ENCODE measurements at regions not wholly inside any gene's neighbourhood (a gene's known extent, or its start where the extent isn't known, plus 50 kb on each side); places are given as distances from the start of the nearest gene placed in this dataset.
"Not testable (repeated sequence)": the region's sequence is repeated elsewhere in the genome, so short reads cannot be mapped to it uniquely, and the experiment has no call there.

DNA sequence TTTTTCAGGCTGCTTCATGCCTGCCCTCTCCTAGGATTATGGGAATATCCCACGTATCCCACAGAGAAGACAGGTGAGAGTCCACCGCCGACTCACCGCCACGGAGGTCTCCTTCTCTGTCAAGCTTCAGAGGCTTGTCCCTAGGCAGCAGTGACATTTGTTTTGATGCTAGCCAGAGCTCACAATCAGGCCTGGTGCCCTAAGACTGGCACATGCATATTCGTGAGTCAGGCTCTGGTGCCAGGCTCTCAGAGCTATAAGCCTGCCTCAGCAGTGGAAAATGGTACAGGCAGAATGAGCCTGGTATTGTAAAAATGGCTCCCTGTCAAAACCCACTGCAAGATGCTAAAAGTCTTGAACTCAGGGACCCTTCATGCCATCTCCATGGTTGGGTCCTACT is 65.5 kb downstream of the RBMY1A1 start:
- DNase-seq = peak in 1 of 56 donors; percentile 0

DNA sequence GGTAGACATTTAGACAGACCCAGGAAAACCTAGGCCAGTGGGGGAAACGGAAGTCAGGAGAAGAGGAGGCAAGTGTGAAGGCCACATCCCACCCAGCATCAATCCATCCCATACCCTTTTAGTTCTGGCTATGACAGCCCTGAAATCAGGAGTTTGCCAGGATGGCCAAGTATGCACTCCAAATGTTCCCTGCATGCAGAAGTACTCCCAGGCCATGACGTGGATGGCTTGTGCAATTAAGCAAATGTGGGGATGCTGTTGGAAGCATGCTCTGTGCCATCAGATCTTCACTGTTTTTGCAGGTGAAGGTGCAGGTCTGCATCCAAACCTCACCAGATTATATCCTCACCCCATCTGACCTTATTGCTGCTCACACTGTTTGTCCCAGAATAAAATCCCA is 66.8 kb downstream of the RBMY1A1 start:
- DNase-seq = no peak

DNA sequence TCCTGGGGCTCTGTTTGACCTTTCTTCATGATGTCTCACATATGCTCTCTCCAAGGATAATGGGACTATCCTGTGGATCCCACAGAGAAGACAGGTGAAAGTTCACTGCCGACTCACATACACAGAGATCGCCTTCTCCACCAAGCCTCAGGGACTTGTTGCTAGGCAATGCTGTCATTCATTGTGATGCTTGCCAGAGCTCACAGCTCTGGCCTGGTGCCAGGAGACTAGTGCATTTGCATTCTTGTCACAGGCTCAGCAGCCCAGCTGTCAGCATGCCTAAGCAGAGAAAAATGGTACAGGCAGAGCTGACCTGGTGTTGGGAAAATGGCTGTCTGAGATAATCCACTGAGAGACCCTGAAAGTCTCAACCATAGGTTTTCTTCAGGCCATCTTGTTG is 67.9 kb downstream of the RBMY1A1 start:
- peak in 33 of 56 donors; percentile 0 to 83 (median 46) for DNase-seq

DNA sequence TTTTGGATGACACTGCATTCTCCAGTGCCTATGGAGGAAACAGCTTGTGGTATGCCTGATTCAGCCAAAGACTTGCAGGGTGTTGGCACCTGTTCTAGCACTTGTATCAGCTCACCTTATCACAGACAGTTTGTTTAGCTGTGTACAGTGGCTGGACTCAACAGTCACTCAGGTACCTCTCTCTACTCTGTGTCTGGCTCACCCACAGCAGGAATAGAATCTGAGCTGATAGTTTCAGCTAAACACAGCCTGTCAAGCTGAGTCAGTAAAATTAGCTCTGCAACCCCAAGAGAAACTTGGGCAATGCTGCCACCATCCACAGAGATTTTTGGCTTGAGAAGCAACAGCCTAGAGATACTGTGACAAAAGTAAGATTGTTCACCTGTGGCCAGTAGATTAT is 101.5 kb downstream of the RBMY1A1 start:
- DNase-seq = peak in 1 of 56 donors; percentile 0

DNA sequence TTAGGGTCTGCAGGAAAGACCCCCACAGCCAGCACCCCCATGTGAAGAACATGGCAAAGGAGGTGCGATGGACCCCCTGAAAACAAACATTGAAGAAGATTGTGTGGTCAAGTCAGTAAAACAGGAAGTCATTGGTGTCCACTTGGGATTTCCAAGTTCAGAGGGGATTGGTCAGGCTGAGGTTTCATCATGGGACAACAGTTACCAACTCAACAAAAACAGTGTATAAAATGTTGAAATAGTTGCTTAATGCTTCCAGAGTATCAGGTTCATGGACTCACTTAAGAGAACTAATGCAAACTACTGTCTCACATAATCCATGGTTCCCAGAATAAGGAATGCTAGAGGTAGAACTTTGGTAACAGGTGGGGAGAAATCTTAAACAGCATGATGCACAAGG is 115.8 kb downstream of the RBMY1A1 start:
- DNase-seq = no peak

DNA sequence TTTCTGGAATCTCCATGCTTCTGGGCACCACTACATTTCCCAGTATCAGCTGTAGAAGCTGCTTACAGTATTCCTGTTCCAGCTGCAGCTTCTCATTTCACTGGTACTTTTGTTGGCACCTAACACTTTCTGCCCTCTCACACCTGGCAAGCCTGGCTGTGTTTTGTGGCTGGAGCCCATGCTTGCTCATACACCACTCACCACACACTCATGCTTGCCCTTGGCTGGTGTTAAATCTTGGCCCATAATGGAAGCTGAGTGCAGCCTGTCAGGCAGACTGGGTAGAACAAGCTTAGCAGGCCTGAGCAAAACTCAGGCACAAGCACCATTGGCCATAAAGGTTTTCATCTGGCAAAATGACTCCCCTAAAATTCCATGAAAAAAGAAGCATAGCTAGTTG is 124.4 kb downstream of the RBMY1A1 start:
- DNase-seq = not testable (repeated sequence)

DNA sequence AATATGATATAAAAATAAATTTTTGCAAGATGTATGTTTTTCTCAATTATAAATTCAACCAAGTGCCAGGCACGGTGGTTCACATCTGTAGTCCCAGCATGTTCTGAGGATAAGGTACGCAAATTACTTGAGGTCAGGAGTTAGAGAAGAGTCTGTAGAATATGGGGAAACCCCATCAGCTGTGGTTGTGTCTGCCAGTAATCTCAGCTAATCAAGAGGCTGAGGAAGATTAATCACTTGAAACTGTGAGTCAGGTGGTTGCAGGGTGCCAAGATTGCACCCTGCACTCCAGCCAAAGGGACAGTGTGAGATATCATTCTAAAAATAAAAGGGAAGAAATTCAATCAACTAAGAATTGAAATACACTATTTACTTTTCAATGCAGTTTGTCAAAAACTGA is 144.9 kb downstream of the RBMY1A1 start:
- not testable (repeated sequence) for DNase-seq

DNA sequence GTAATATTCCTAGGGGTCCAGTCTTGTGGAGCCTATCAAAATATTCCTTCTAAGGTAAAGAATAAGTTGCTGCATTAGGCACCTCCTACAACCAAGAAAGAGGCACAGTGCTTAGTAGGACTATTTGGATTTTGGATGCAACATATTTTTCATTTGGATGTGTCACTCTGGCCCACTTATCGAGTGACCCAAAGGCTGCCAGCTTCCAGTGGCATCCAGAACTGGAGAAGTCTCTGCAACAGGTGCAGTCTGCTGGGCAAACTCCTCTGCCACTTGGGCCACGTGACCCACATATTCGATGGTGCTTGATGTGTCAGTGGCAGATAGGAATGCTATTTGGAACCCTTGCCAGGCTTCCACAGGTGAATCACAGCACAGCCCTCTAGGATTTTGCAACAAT is 151.7 kb downstream of the RBMY1A1 start:
- DNase-seq = not testable (repeated sequence)

DNA sequence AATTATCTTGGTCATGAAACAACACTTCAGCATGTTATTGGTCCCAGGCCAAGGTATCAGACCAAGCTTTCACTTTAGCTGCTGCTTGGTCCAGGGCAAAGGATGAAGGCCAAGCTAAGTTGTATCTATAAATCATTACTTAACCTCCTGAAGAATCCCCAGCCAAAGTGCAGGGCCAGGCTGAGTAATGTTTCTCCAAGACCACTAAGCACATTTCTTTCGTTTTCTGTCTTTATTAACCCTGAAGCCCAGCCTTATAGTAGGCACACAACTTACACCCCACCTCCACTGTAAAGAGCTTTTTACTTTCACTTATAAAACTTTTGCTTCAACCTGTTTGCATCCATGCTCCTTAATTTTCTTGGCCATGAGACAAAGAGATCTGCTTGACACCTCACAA is 167.3 kb downstream of the RBMY1A1 start:
- DNase-seq = not testable (repeated sequence)

DNA sequence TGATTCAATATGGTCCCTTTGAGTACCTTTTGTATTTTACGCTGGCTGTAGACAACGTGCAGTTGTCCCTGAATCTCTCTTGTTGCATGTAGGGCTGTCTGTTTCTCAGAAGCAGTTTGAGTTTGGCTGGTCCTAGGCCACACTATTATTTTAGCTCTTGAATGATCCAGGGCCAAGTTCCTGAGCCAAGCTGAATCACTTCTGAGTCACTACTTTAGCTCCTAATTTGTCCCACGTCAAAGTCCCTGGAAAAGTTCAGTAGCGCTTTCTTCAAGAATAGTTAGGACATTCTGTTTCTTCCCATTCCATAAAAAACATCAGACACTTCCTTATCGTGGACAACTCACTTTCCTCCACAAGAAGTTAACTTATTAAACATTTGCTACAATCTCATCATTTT is 168.2 kb downstream of the RBMY1A1 start:
- peak in 2 of 56 donors; percentile 0 for DNase-seq

DNA sequence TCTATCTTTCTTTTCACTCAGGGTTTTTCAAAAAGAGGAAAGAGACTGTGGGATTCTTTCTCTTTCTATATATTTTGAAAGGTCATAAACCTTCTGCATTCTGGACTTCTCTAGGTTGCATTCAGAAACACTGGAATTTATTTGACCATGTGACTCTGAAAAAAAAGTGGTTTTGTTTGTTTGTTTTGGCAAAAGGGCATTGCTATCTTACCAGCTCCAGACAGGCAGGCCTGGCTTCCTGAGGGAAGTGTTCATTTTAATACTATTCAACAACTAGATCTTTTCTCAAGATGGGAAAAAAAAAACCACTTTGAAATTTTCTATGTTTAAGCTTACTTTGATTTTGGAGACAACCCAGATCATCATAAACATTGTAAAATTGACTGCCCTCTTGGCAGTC is 170.6 kb downstream of the RBMY1A1 start:
- no peak for DNase-seq

DNA sequence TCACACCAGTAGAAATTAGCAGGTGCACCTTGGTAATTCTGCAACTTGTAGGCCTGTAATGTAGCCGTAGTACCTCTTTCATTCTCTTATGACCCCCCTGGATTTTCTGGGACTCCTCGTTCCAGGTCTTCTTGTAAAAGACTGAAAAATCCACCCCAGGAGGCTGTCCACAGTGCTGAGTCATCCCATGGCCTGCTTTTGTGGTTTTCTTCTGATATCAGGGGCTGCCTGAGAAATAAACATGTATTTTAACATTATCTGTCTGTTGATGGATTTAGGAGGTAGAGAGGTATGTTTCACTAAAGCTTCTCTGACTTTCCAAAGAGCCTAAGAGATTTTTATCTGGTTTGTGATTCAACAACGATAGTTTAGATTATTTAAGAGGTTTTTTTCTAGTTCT is 171.9 kb downstream of the RBMY1A1 start:
- DNase-seq = not testable (repeated sequence)

DNA sequence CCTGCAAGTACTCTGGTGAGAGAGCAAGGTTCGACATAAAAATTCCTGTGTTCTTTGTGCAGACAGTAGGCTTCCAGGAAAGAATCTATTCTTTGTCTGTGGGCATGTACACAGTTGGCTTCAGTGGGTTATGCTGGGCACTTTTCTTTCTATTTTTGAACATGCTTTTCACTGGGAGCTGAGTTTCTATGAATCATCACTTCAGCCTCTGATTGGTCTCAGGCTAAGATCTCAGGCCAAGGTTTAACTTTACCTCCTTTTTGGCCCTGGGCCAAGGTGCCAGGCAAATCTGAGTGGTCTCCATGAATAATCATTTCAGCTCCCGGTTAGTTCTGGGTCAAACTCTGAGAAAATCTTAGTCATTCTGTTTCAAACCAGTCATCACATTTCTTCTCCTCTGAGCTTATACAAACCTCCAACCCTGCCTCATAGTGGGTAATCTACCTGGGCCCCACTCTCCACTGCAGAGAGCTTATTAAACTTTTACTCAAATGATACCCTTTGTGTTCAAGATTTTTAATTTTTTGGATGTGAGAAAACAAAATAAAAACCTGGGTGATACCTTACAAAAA is 158.8 kb downstream of the RBMY1D start:
- not testable (repeated sequence) for DNase-seq

DNA sequence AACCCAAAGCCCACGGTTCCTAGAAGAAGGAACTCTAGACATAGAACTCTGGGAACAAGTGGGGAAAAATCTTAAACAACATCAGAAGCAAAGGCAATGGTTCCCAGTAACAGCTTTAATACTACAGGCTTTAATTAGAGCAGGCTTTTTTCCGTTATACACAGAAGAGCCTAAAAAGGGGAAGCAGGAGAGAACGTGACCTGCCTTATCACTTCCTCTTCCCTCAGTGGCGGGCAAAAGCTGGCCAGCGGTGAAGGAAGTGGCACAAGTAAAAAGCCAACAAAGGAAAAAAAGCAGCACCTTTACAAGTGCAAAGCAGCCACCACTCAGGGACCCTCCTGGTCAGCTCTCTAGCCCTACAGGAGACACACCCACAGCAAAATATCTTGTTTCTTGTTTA is 149.3 kb downstream of the RBMY1D start:
- not testable (repeated sequence) for DNase-seq

DNA sequence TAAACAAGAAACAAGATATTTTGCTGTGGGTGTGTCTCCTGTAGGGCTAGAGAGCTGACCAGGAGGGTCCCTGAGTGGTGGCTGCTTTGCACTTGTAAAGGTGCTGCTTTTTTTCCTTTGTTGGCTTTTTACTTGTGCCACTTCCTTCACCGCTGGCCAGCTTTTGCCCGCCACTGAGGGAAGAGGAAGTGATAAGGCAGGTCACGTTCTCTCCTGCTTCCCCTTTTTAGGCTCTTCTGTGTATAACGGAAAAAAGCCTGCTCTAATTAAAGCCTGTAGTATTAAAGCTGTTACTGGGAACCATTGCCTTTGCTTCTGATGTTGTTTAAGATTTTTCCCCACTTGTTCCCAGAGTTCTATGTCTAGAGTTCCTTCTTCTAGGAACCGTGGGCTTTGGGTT is 134.1 kb downstream of the RBMY1D start:
- DNase-seq = not testable (repeated sequence)

DNA sequence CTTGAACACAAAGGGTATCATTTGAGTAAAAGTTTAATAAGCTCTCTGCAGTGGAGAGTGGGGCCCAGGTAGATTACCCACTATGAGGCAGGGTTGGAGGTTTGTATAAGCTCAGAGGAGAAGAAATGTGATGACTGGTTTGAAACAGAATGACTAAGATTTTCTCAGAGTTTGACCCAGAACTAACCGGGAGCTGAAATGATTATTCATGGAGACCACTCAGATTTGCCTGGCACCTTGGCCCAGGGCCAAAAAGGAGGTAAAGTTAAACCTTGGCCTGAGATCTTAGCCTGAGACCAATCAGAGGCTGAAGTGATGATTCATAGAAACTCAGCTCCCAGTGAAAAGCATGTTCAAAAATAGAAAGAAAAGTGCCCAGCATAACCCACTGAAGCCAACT is 126.5 kb downstream of the RBMY1D start:
- not testable (repeated sequence) for DNase-seq

DNA sequence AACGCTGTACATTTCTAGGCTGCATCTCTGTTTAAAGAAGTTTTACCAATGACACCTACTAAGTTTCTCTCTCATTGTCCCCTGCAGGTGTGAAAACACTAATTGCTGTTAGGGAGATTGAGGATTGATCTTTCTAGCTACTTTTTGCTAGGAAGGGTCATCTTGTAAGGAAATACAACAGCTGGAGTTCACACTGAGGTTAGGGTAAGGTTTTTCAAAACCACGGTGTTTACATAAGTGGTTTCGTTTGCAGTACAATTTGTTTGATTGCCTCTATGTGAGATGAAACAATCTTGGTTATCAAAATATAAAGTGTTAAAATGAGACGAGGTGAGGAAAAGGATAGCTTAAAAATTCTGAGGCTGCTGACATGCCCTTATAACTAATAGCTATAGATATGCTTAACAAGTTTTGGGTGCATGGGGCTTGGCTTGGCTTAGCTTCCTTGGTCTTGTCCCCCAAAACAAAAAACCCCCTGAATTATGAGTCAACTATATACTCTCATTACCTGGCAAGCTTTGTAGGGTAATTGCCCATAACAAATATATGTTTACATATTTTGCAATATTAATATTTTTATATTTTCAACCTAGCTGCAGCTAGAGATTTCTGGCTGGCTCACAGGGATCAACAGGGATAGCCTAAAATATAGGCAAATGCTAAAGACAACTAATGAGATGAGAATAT is 112.0 kb downstream of the RBMY1D start:
- DNase-seq = not testable (repeated sequence)

DNA sequence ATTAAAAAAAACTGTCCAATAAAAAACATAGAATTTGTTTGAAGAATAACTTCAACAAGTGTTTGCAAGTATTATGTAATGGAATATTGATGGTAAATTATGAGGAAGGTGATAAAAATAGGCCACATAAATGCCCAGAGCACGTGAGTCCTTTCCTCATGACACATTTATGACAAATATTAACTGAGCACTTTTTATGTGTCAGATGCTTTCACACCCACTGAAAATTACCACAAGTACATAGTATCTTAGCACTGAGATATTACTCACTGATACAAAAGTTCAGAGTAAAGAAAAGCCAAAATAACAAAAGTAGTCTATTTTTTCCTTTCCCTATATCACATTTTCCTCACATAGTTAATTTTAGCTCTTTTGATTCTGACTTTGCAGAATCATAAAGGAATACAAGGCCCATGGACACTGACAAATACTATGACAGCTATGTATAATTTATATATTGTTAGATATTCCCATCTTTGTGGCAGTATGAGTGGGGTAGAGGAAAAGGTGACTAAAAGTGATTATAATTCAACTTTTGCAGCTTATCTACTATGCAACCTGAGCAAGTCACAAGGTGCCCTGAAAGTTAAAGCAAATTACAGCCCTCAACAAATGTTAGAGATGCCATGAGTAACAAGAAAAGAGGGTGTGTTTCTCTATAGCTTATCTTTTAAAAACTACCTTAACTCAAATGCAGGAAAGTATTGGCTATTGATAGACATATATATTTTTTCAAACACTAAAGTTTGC is 80.7 kb downstream of the RBMY1D start:
- DNase-seq = no peak

DNA sequence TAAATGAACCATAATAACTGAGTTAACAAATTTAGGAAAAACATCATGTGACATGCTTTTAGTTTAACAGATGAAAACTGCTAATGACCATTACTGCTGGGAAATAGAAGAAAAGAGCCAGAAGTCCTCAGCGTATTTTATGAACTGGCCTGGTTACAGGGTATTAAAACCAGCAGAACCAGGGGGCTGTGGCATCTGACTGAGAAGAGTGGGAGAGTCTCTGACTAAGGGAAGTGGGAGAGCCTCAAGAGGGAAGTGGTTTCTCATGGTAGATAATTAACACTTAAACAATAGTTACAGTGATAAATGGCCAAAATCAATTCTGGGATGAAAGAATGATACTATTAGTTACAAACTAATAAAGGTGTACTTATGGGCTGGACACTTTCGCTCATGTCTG is 79.8 kb downstream of the RBMY1D start:
- DNase-seq = no peak

DNA sequence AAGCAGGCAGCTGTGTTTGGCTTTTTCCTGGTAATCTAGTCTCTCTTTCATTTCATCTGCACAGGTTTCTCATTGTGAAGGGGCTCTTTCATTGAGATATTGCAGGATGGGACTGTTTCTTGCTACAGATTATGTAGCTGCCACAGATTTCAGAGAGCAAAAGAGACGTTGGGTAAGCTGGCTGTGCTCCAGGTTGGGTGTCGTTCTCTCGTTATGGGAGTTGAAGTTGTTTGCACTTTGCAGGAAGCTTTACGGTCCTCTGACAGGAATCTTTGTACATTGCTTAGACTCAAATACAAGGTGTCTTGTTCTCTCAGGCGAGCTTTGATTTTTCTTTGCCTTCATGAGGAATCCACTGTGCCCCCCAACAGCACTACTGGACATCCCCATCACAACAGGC is 72.4 kb downstream of the RBMY1D start:
- no peak for DNase-seq

DNA sequence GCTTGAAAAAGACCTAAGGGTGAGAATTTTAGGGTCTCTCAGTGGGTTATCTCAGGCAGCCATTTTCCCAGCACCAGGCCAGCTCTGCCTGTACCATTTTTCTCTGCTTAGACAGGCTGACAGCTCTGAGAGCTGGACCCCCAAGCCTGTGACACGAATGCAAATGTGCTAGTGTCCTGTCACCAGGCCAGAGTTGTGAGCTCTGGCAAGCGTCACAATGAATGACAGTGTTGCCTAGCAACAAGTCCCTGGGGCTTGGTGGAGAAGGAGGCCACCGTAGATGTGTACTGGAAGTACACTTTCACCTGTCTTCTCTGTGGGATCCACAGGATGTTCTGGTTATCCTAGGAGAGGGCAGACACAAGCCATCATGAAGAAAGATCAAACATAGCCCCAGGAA is 66.7 kb downstream of the RBMY1D start:
- DNase-seq = no peak
